K562 (cell line): ENCODE measurements at regions not wholly inside any gene's neighbourhood (a gene's known extent, or its start where the extent isn't known, plus 50 kb on each side); places are given as distances from the start of the nearest gene placed in this dataset.

Experiments used
- ATAC-seq: fragments of 200-7000 bp; cut with Tn5 transposase; 3 replicates; pipeline ENCODE4 v1.9.1; 2020; ENCODE audit warnings: moderate library complexity
- BruUV-seq: library from RNA; stranded (reverse); fragments of 400-500 nt; replicated peaks from 2 replicates; lab custom pipeline; 2021; lab: Mats Ljungman, UMichigan
- CTCF ChIA-PET: fragments of 300-600 bp; formaldehyde crosslinking; extraction: SDS; loops from one replicate; lab custom pipeline; 2021; ENCODE audit warnings: low intra/inter-chr PET ratio; lab: Yijun Ruan, JAX
- POLR2A ChIA-PET: fragments of 300-600, 350-650 bp; sonication (Branson Sonifier 250); formaldehyde crosslinking; extraction: SDS; loops from one replicate; lab custom pipeline; 2021; ENCODE audit warnings: antibody characterized with exemption, inconsistent platforms; lab: Yijun Ruan, JAX
- DNase-seq, 4 experiments: peaks; one replicate each; pipeline versions ENCODE4 v3.0.0 to v3.0.0-alpha.2; 2011 to 2018; ENCODE audit warnings: low spot score in 3 of 4, mixed read lengths in 3 of 4; ENCODE audit errors: extremely low read depth in 1 of 4
- FAIRE-seq: peaks from 2 replicates; lab custom pipeline; 2011; peaks lifted over from hg19 to GRCh38; lab: Jason Lieb, UNC
- H2AFZ ChIP-seq: 2 replicates; pipeline ENCODE4 v1.6.0; 2011; ENCODE audit warnings: low read depth, low read length, control low read depth, inconsistent platforms
- H3K27ac ChIP-seq: fragments of 200-600 bp; 3 replicates; pipeline ENCODE4 v1.8.0; 2011; ENCODE audit warnings: low read depth, mild to moderate bottlenecking, control low read depth, inconsistent platforms, low read length, moderate library complexity, mixed read lengths; ENCODE audit errors: extremely low read depth
- H3K27me3 ChIP-seq, 2 experiments: fragments of 300-600 bp in 1 of 2; 2 replicates in 1 of 2; 3 replicates in 1 of 2; pipeline versions ENCODE4 v1.6.0 to v1.8.0; 2011; ENCODE audit warnings: inconsistent platforms in 2 of 2, low read length in 2 of 2, mild to moderate bottlenecking in 1 of 2, mixed read lengths in 1 of 2, moderate library complexity in 1 of 2; ENCODE audit not compliant: control insufficient read depth in 2 of 2, insufficient read depth in 2 of 2
- H3K36me3 ChIP-seq: fragments of 300-600 bp; 3 replicates; pipeline ENCODE4 v1.8.0; 2011; ENCODE audit warnings: mild to moderate bottlenecking, low read length, inconsistent platforms; ENCODE audit not compliant: control insufficient read depth, insufficient read depth
- H3K4me1 ChIP-seq, 2 experiments: fragments of 200-600 bp in 1 of 2; replicated peaks in 1 of 2; 2 replicates in 1 of 2; 3 replicates in 1 of 2; pipeline versions ENCODE4 v1.5.1 to v1.8.0; 2011; ENCODE audit warnings: inconsistent platforms in 2 of 2, low read length in 2 of 2, mild to moderate bottlenecking in 1 of 2, mixed read lengths in 1 of 2, moderate library complexity in 1 of 2; ENCODE audit not compliant: control insufficient read depth in 2 of 2, insufficient read depth in 2 of 2
- H3K4me2 ChIP-seq: 2 replicates; pipeline ENCODE4 v1.6.1; 2011; ENCODE audit warnings: low read length, control low read depth, inconsistent platforms, mixed read lengths; ENCODE audit not compliant: insufficient read depth
- H3K4me3 ChIP-seq: fragments of 200-600 bp; sonication (generic), shearing (Covaris generic); 2 replicates; pipeline ENCODE4 v1.5.1; 2016; ENCODE audit warnings: control low read depth, inconsistent platforms
- H3K79me2 ChIP-seq: fragments of 200-600 bp; 3 replicates; pipeline ENCODE4 v1.8.0; 2011; ENCODE audit warnings: low read length, inconsistent platforms; ENCODE audit not compliant: control insufficient read depth, insufficient read depth
- H3K9ac ChIP-seq, 2 experiments: 2 replicates each; pipeline versions ENCODE4 v1.6.0 to v1.6.1; 2011; ENCODE audit warnings: low read depth in 2 of 2, low read length in 2 of 2, control low read depth in 1 of 2, inconsistent platforms in 1 of 2, mild to moderate bottlenecking in 1 of 2, mixed read lengths in 1 of 2; ENCODE audit not compliant: insufficient read depth in 1 of 2
- H3K9me1 ChIP-seq: one replicate; pipeline ENCODE4 v1.6.0; 2011; ENCODE audit warnings: inconsistent platforms, mild to moderate bottlenecking, low read length, moderate library complexity; ENCODE audit not compliant: control insufficient read depth, insufficient read depth
- H3K9me3 ChIP-seq: replicated peaks from 2 replicates; pipeline ENCODE4 v1.5.1; 2011; ENCODE audit warnings: low read depth, low read length, inconsistent platforms; ENCODE audit not compliant: control insufficient read depth, insufficient read depth
- H4K20me1 ChIP-seq: replicated peaks from 2 replicates; pipeline ENCODE4 v1.6.1; 2011; ENCODE audit warnings: low read length, inconsistent platforms, mixed read lengths; ENCODE audit not compliant: control insufficient read depth, insufficient read depth
- ATF6 ChIP-seq: sonication (generic); formaldehyde crosslinking; IDR thresholded peaks from 2 replicates; pipeline ENCODE4 v1.4.0; 2020; ENCODE audit warnings: mild to moderate bottlenecking, missing genetic modification reagents
- EP300 ChIP-seq: IDR thresholded peaks from 2 replicates; pipeline ENCODE4 v1.6.1; 2012; ENCODE audit warnings: low read length, improper control_type of control experiment
- FOS ChIP-seq: IDR thresholded peaks from 3 replicates; pipeline ENCODE4 v1.6.1; 2011; ENCODE audit not compliant: insufficient read length; ENCODE audit errors: extremely low read depth
- HDAC8 ChIP-seq: fragments of 450-650 bp; IDR thresholded peaks from 2 replicates; pipeline ENCODE4 v1.6.1; 2016; ENCODE audit warnings: mild to moderate bottlenecking, missing genetic modification characterization, moderate library complexity, missing compliant biosample characterization
- TAL1 ChIP-seq: fragments of 450-650 bp; IDR thresholded peaks from 2 replicates; pipeline ENCODE4 v1.6.1; 2016; ENCODE audit warnings: mild to moderate bottlenecking
- TRIM24 ChIP-seq, 2 experiments: fragments of 450-650 bp; IDR thresholded peaks; 2 replicates each; pipeline ENCODE4 v1.6.1; 2016
- ZFP30 ChIP-seq: fragments of 250-450 bp; sonication (Bioruptor Pico); IDR thresholded peaks from 2 replicates; pipeline ENCODE4 v1.8.0; 2022; ENCODE audit warnings: moderate library complexity, mild to moderate bottlenecking, inconsistent platforms, borderline replicate concordance
- ZNF79 ChIP-seq: fragments of 250-450 bp; sonication (Bioruptor Pico); IDR thresholded peaks from 2 replicates; pipeline ENCODE4 v1.4.0; 2020; ENCODE audit warnings: low read depth, mild to moderate bottlenecking, moderate library complexity
- WGBS: fragments of 100-300 bp; shearing (Covaris generic); methylation state at CpG from one replicate; pipeline ENCODE4 v1.1.6; 2016; ENCODE audit warnings: low coverage, mixed read lengths; ENCODE audit not compliant: insufficient coverage; ENCODE audit errors: missing lambda C conversion rate; 5-methylcytosine and 5-hydroxymethylcytosine counted together
- in situ Hi-C: fragments of 300-500 bp; cut with MboI; formaldehyde crosslinking; loops from 4 replicates; pipeline ENCODE4 v1.15.0; 2018; ENCODE audit warnings: inconsistent platforms, mixed read lengths
- intact Hi-C: fragments of 100-400 bp; cut with micrococcal nuclease; formaldehyde crosslinking; loops from 2 replicates; pipeline ENCODE4 v1.14.2; 2022

DNA sequence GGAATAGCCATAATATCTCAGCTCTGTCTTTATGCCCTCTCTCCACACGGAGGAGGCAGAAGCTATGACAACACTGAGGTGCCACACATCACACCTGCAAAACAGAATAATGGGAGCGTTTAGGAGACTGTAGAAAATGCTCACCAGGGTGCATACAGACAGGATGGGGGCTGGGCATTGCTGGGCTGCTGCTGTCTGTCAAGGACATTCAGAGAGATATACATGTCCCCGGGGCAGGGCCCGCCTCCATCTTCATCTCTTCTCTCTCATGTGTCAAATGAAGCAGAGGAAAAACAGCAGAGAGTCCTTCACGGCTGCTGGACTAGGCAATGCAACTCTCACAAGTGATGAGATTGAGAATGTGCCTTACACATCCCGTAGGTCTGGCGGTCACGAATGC is 65.3 kb upstream of the DHRSX start:
- no peak overlapping the region for H3K4me2 ChIP-seq
- no peaks in the 10 kb centered on the region for H3K4me1 ChIP-seq
- no peak for DNase-seq
- no peak for FAIRE-seq
- no peak overlapping the region for H3K9ac ChIP-seq
- H3K27ac ChIP-seq = no peak overlapping the region
- no peaks in the 10 kb centered on the region for H3K79me2 ChIP-seq
- TF ChIP-seq TRIM24 (IDR thresholded peaks at IDR 0.05) (no peak), ZFP30 (CRISPR knock-in tag) (no peak), FOS (no peak), ZNF79 (CRISPR knock-in tag) (no peak), HDAC8 (tag) (no peak), EP300 (no peak), TAL1 (no peak), ATF6 (no peak)
- POLR2A ChIA-PET = no interaction called here
- H3K4me3 ChIP-seq = no peak overlapping the region
- ATAC-seq = no peak
- no peaks in the 10 kb centered on the region for H4K20me1 ChIP-seq
- H2AFZ ChIP-seq = no peak overlapping the region
- no peaks in the 10 kb centered on the region for H3K36me3 ChIP-seq
- CTCF ChIA-PET = no interaction called here
- WGBS = 2% methylated on average over 7 of the region's 8 CpGs
- peaks cover 3 to 12% of the 10 kb centered on the region in 2 experiments for H3K27me3 ChIP-seq
- no peaks in the 10 kb centered on the region for H3K9me3 ChIP-seq
- in situ Hi-C loops = no loop called here
- no peaks in the 10 kb centered on the region for H3K9me1 ChIP-seq
- BruUV-seq = no TSS peak
- intact Hi-C loops = no loop called here
